HG02759 (cell line): ENCODE measurements at regions not wholly inside any gene's neighbourhood (a gene's known extent, or its start where the extent isn't known, plus 50 kb on each side); places are given as distances from the start of the nearest gene placed in this dataset.
"Not testable (repeated sequence)": the region's sequence is repeated elsewhere in the genome, so short reads cannot be mapped to it uniquely, and the experiment has no call there.

Experiments used
- ATAC-seq: cut with Tn5 transposase; IDR thresholded peaks from one replicate; pipeline ENCODE4 v1.9.1; 2021; ENCODE audit warnings: mild to moderate bottlenecking, moderate library complexity; ENCODE audit not compliant: unreplicated experiment

DNA sequence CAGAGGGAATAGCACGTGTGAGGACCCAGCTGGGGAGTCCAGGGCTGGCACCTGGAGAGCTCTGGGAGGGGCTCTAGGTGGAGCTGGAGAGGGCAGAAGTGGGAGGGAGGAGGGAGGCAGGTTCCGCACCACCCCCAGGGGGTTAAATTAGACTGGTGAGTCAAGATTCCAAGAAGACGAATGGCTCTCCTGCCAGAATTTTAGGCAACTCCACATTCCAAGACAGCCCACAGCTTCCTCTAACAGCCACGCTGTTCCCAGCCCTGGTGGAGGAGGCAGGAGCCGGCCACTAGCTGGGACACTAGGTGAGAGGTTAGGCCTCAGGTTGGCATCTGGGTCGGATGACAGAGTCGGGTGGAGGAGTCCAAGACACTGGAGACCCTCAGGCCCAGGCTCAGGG is 60.2 kb downstream of the TFAP2C start:
- no peak for ATAC-seq

GRCh38 chr20:56689852-56690485 is 60.9 kb downstream of the TFAP2C start:
- ATAC-seq: no peak

- ATAC-seq: no peak
These were observed 61.5 kb downstream of the TFAP2C start for GRCh38 chr20:56690531-56691175.

- ATAC-seq: no peak
These were observed 62.4 kb downstream of the TFAP2C start for GRCh38 chr20:56691325-56691998.

GRCh38 chr20:56693217-56693616 is 64.1 kb downstream of the TFAP2C start:
- no peak for ATAC-seq

DNA sequence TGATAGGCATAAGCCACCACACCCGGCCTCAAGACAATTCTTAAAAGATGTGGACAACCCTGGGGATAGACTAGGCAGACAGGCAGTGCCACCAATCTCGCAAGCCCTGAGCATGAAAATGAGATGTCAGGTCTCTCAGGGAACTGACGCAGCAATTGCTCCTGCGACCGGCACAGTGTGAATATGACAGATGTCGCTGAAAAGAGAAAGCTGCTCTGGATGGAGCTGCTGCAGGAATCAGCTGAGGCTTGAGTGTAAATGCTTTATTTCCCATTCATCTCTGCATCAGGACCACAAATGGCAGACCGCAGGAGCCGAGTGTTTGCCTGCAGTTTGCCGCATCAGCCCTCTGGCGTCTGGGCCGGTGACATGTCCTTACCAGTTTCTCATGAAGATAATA is 68.4 kb downstream of the TFAP2C start:
- no peak for ATAC-seq

GRCh38 chr20:56698297-56698696 is 69.2 kb downstream of the TFAP2C start:
- no peak for ATAC-seq

- ATAC-seq: no peak
These were observed 69.6 kb downstream of the TFAP2C start for GRCh38 chr20:56698749-56699148.

DNA sequence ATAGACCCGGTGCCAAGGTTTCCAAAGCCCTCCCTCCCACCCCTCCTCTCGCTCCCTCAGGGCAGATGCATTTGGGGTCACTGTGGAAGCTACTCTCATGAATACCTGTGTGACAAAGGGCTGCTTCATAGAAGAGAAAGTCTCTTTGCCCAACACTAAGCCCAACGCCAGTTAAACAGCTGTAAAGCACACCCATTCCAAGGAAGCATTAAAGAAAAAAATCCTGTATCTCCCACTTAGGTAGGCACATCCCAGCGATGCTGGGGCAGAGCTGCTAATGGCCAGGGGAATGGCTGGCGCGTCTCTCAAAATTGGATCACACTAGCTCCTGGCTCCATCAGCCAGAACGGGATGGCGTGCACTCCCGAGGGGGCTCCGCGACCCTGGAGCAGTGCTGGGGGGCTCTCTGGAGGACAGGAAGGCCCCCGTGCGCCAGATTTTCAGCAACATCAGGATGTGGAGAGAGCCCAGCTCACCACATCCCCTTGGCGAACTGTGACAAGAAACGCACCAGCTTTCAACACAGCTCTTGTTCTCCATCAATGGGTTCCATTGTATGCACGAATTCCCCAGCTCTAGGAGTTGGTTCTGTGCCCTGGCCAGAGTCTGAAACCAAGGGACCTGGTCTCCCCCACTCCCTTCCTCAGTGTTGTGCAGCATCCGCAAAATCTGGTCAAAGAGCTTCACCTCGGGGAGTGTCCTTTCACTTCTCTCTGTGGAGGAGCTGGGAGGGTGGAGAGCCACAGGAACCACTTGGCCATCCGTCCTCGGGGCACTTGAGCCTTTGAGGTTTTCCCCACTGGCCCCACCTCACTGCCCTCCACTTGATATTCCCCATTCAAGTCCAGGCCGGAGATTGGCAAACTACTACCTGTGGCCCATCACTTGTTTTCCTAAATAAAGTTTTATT is 74.1 kb downstream of the TFAP2C start:
- no peak for ATAC-seq

DNA sequence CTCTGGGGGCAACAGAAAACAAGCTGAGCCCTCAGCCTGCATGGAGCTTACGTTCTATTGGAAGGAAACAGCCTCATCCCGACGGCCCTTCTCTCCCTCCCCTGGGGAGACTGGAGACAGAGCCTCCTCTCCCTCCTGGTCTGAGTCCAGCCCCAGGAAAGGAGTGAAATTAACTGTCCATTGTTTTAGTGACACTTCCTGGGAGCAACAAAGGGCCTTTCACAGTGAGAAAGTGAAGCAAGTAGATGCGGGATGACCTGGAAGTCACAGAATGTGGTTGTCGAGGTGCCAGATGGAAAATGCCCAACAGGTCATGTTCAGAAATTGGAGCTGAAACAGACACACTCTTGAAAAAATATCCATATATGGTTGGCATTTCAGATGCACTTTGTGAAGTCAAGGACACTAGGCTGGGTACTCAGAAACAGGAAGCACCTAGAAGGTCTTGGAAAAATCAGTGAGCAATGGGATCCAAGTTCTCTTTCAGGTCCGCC is 77.8 kb downstream of the TFAP2C start:
- no peak for ATAC-seq

DNA sequence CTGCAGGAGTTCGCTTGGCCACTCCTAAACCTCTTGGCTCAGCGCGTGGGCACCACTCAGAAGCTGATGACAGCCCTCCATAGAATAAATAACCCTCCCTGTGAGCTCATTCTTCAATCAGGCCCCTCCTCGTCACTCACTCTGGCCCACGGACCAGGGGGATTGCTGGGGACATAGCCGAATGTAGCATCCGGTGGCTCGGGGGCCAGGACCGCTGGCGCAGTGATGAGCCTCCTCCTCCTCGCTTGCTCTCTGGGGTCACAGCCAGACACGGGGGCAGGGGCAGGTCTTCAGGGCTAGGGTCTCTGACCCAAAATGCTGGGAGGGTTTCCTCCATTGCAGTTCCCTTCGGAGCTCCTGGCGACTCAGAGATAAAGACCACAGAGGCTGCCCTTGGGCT is 79.9 kb downstream of the TFAP2C start:
- ATAC-seq: no peak

- no peak for ATAC-seq
These were observed 81.0 kb downstream of the TFAP2C start for GRCh38 chr20:56710125-56710524.

- ATAC-seq: not testable (repeated sequence)
These were observed 81.5 kb downstream of the TFAP2C start for GRCh38 chr20:56710577-56710976.

DNA sequence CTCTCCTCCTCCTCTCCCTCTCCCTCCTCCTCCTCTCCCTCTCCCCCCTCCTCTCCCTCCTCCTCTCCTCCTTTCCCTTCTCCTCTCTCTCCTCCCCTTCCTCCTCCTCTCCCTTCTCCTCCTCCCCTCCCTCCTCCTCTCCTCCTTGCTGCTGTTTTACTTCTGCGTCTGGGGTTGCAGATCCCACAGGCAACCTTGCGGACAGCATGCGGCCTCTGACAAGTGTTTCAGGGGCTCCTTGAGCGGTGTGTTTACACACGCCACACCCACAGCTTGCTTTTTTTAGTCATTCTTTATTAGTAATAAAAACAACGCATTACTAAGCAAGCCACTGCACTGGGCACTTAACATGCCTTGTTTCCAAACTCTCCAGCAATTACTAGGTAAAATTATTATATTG is 81.9 kb downstream of the TFAP2C start:
- no peak for ATAC-seq

GRCh38 chr20:56715309-56715708 is 86.2 kb downstream of the TFAP2C start:
- no peak for ATAC-seq

DNA sequence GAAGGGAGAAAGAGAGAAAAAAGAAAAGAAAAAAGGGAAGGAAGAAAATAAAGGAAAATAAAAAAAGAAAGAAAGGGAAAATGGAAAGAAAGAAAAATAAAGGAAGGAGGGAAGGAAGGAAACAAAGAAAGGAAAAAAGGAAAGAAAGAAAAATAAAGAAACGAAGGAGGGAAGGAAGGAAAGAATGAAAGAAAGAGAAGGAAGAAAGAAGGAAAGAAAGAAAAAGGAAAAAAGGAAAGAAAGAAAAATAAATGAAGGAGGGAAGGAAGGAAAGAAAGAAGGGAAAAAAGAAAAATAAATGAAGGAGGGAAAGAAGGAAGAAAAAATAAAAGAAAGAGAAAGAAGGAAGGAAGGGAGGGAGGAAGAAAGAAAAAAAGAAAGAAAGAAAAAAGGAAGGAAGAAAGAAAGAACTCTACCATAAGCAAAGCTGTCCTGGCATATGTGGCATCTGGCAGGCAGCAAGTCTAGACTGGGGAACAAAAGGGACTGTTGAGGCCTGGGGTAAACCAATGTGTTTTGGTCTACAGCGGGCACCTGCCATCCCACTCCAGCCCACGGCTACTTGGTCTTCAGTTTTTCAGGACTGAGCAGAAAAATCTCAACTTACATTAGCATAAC is 86.9 kb downstream of the TFAP2C start:
- no peak for ATAC-seq

GRCh38 chr20:56716806-56717205 is 87.7 kb downstream of the TFAP2C start:
- ATAC-seq: no peak

GRCh38 chr20:56718816-56719215 is 89.7 kb downstream of the TFAP2C start:
- ATAC-seq: no peak

DNA sequence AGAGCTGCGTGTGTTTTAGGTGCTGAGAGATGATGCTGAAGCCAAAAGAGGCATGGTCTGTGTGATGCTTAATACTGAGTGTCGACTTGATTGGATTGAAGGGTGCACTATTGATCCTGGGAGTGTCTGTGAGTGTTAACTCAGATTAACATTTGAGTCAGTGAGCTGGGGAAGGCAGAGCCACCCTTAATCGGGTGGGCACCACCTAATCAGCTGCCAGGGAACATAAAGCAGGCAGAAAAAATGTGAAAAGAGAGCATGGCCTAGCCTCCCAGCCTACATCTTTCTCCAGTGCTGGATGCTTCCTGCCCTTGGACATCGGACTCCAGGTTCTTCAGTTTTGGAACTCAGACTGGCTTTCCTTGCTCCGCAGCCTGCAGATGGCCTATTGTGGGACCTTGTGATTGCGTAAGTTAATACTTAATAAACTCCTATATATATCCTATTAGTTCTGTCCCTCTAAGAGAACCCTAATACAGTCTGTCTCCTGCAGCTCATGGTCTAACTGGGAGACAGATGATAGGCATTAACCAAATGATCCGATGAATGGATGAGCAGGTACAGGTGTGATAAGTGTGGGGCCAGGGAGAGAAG is 91.6 kb downstream of the TFAP2C start:
- ATAC-seq: no peak

DNA sequence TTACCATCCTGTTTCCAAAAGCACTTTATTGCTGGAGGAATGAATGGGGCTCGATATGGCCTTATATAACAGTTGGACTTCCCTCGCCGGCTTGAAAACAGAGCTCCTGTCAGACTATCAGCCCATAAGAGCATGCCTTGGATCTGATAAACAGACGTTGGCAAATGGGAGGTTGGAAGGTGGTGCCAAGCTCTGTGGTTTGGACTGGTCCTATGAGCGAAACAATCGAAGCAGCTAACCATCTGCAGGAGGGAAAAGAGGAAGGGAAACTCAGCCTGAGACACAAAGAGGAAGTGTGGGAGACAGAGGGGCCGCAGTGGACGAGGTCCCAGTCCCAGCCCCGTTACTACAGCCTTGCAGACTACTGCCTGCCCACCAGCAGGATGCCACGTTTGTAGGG is 92.9 kb downstream of the TFAP2C start:
- ATAC-seq: peak; percentile 55
